H1 (cell line): ENCODE measurements at regions not wholly inside any gene's neighbourhood (a gene's known extent, or its start where the extent isn't known, plus 50 kb on each side); places are given as distances from the start of the nearest gene placed in this dataset.

Experiments used
- ASH2L ChIP-seq: fragments of 200-600, 300-600 bp; sonication (generic); IDR thresholded peaks from one replicate; pipeline ENCODE4 v1.7.1; 2017; ENCODE audit warnings: low read length
- BCL11A ChIP-seq, 2 experiments: IDR thresholded peaks; one replicate each; pipeline ENCODE4 v1.6.1; 2011; ENCODE audit warnings: low read depth in 2 of 2, low read length in 2 of 2, mild to moderate bottlenecking in 2 of 2
- CHD1 ChIP-seq: IDR thresholded peaks from 2 replicates; pipeline ENCODE4 v1.6.1; 2012; ENCODE audit warnings: low read depth, low read length, improper control_type of control experiment
- CHD7 ChIP-seq: fragments of 300-600 bp; sonication (generic); IDR thresholded peaks from 2 replicates; pipeline ENCODE4 v1.7.1; 2012; ENCODE audit warnings: low read length, moderate library complexity, mild to moderate bottlenecking, inconsistent platforms; ENCODE audit not compliant: insufficient replicate concordance
- HDAC2 ChIP-seq, 2 experiments: fragments of 300-600 bp in 1 of 2; sonication (generic) in 1 of 2; IDR thresholded peaks; 2 replicates each; pipeline ENCODE4 v1.6.1; 2011 to 2012; ENCODE audit warnings: low read depth in 2 of 2, low read length in 2 of 2, mild to moderate bottlenecking in 2 of 2, moderate library complexity in 2 of 2, borderline replicate concordance in 1 of 2, inconsistent platforms in 1 of 2
- NRF1 ChIP-seq: IDR thresholded peaks from 2 replicates; pipeline ENCODE4 v1.6.1; 2011; ENCODE audit warnings: mild to moderate bottlenecking, low read depth, low read length, improper control_type of control experiment
- POU5F1 ChIP-seq: IDR thresholded peaks from 2 replicates; pipeline ENCODE4 v1.6.1; 2011; ENCODE audit warnings: low read depth, mild to moderate bottlenecking, low read length, moderate library complexity
- RNF2 ChIP-seq: fragments of 200-900, 300-1000 bp; sonication (generic); IDR thresholded peaks from 2 replicates; pipeline ENCODE4 v1.7.1; 2016; ENCODE audit warnings: borderline replicate concordance, low read depth, mild to moderate bottlenecking, antibody characterized with exemption, low read length; ENCODE audit not compliant: poor library complexity, severe bottlenecking; ENCODE audit errors: missing control alignments
- SP4 ChIP-seq: IDR thresholded peaks from 2 replicates; pipeline ENCODE4 v1.6.1; 2012; ENCODE audit warnings: low read length, inconsistent platforms
- SRF ChIP-seq: IDR thresholded peaks from 2 replicates; pipeline ENCODE4 v1.6.1; 2011; ENCODE audit warnings: mild to moderate bottlenecking, low read depth, low read length, moderate library complexity
- TAF1 ChIP-seq: IDR thresholded peaks from 2 replicates; pipeline ENCODE4 v1.6.1; 2011; ENCODE audit warnings: mild to moderate bottlenecking, low read depth, low read length
- TEAD4 ChIP-seq: IDR thresholded peaks from 2 replicates; pipeline ENCODE4 v1.6.1; 2012; ENCODE audit warnings: low read depth, low read length, inconsistent platforms, mixed read lengths
- ZNF274 ChIP-seq: IDR thresholded peaks from 2 replicates; pipeline ENCODE4 v1.7.0; 2012; ENCODE audit warnings: low read length, borderline replicate concordance; ENCODE audit errors: extremely low read depth

- TF ChIP-seq CHD7 (no peak), POU5F1 (no peak), SP4 (no peak), BCL11A (IDR thresholded peaks at IDR 0.05; ENCODE audit: low read depth in 2 of 2, low read length in 2 of 2) (no peak), RNF2 (no peak), CHD1 (no peak), NRF1 (no peak), ZNF274 (no peak), SRF (no peak), HDAC2 (IDR thresholded peaks at IDR 0.05; ENCODE audit: borderline replicate concordance in 1 of 2, low read depth in 2 of 2, low read length in 2 of 2) (no peak), TEAD4 (no peak), TAF1 (no peak), ASH2L (no peak)
Observed at GRCh38 chr9:118238139-118238538, 533.9 kb downstream of the TLR4 start (continued).
